HG03521 (cell line): ENCODE measurements at regions not wholly inside any gene's neighbourhood (a gene's known extent, or its start where the extent isn't known, plus 50 kb on each side); places are given as distances from the start of the nearest gene placed in this dataset.
"Not testable (repeated sequence)": the region's sequence is repeated elsewhere in the genome, so short reads cannot be mapped to it uniquely, and the experiment has no call there.

Experiments
- ATAC-seq: cut with Tn5 transposase; IDR thresholded peaks from one replicate; pipeline ENCODE4 v1.9.1; 2021; ENCODE audit warnings: mild to moderate bottlenecking, moderate library complexity; ENCODE audit not compliant: unreplicated experiment

DNA sequence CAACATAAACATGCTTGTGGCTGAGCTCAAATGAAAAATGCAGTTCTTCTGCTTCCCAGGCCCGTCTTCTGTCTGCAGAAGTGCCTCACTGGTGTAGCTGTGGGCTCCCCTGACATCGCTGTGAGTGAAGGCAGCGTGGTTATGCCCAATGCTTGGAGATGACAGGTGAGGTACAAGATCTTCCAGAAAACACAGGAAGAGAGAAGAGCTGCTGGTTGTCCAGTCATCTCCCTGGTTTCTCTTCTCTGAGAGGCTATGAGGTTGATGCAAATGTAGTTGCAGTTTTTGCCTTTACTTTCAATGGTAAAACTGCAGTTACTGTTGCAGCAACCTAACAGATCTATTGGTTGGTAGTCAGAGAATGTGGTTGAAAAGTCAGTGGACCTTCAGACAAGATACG is 223.6 kb downstream of the GATA3 start:
- no peak for ATAC-seq

GRCh38 chr10:8279598-8279997 is 225.1 kb downstream of the GATA3 start:
- no peak for ATAC-seq

DNA sequence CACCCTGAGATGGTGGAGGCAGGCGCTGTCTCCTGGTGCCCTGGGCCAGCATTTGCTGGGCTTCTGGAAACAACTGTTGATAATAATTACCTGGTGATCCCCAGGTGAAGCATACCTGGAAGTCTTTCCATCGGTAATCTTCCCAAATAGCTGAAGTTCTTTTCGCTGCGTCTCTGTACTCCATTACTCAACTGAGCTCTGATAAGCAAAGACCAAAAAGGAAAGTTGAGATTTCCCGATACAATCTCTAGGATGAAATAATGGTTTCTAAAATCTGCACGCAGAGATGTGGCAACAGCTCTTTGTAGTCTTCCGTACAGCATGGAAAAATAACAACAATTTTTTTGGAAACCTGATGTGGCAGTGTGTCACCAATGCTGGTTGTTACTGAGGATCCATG is 226.5 kb downstream of the GATA3 start:
- ATAC-seq: no peak

DNA sequence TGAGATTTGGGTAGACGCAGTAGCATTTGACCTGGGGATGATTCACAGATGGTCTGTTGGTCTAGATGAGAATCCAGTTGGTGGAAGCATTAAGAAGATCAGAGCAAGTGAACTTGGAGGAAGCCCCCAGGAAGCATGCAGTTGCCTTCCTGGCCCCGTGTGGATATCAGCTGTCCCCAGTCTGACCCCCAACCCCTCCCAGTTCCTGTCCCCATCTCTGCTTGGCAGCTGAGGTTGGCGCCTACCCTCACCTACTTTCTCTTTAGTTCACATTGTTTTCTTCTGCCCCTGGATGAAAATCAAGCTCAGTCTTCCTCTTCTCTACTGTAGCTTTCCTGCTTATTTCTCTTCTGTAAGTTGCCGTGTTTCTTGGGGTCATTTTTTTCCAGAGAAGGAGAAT is 227.9 kb downstream of the GATA3 start:
- no peak for ATAC-seq

DNA sequence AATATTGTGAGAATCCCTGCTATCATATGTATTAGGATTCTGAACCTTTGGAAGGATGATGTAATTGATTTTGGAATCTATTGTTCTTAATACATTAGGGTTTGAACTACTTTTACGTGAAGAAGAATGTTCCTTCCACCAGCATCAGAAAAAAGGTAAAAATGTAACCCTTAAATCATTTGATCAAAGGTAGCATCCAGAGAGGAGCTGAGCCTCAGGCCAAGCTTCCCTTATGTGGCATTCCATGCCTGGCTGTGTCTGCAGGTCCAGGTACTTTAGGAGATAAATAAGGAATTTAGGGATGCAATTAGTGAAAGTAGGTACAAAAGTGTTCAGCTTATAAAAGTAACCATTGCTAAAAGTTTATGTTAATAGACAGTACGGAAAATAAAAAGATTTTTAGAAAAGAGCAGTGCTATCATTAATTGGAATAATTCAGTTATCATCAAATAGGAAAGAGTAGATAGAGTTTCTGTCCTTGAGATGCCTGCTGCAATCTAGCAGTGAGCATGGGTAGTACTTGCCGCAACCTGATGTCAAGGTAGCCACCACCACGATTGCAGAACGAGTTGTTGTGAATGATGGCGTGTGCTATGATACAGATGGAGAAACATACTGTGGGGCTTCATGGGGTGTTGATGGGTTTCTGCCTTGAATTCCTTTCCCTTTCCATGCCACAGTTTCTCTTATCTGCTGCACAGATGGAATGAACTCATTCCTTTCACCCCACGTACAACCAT is 228.8 kb downstream of the GATA3 start:
- ATAC-seq: no peak

GRCh38 chr10:8283986-8284385 is 229.5 kb downstream of the GATA3 start:
- ATAC-seq: no peak

GRCh38 chr10:8285970-8286369 is 231.5 kb downstream of the GATA3 start:
- not testable (repeated sequence) for ATAC-seq

GRCh38 chr10:8288600-8288999 is 234.1 kb downstream of the GATA3 start:
- ATAC-seq: no peak

DNA sequence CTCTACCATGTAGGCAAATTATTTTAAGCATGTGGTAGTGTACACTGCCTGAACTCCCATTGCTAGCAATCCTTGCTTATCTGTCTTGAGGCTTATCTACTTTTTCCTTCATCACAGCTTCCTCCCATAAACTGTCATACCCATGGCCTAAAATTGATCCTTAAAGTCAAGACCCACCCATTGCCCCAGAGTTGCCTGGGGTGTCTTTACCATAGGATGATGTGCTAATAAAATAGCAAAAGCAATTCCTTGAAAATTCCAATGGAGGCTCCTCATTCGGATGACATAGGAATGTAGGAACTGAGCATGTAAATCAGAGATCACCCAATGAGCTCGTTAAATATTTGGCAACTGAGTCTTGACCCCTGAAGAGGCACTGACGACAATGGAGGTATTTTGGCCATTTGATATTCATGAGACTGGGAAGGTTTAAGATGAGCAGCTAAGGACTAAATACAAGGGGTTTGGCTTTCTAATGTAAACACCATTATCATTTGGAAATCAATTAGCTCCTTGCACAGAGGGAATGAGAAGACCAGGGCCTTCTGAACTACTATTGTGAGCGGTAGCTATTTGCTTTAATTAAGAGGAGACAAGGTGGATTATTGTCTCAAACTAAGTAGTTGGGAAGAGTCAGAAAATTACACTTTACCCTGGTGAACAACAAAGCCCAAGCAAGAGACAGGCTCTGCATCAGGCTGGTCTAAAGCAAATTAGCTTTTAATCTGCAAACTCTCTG is 234.9 kb downstream of the GATA3 start:
- no peak for ATAC-seq

- no peak for ATAC-seq
Measured at GRCh38 chr10:8294779-8295178, 240.3 kb downstream of the GATA3 start.

GRCh38 chr10:8295311-8295710 is 240.8 kb downstream of the GATA3 start:
- ATAC-seq: no peak

- ATAC-seq: no peak
Measured at GRCh38 chr10:8296090-8296733, 241.7 kb downstream of the GATA3 start.

DNA sequence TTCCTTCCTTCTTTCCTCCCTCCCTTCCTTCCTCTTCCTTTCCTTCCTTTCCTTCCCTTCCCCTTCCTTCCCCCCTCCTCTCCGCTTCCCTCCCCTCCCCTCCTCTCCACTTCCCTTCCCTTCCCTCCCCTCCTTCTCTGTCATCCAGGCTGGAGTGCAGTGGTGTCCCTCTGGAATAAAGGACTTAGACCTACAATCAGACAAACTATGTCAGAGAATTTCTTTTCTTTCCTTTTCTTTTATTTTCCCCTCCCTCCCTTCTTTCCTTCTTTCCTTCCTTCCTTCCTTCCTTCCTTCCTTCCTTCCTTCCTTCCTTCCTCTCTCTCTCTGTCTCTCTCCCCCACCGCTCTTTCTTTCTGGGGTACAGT is 242.2 kb downstream of the GATA3 start:
- no peak for ATAC-seq

- ATAC-seq: no peak
Measured at GRCh38 chr10:8297107-8297506, 242.6 kb downstream of the GATA3 start.

- ATAC-seq: no peak
Measured at GRCh38 chr10:8297959-8298358, 243.5 kb downstream of the GATA3 start.

DNA sequence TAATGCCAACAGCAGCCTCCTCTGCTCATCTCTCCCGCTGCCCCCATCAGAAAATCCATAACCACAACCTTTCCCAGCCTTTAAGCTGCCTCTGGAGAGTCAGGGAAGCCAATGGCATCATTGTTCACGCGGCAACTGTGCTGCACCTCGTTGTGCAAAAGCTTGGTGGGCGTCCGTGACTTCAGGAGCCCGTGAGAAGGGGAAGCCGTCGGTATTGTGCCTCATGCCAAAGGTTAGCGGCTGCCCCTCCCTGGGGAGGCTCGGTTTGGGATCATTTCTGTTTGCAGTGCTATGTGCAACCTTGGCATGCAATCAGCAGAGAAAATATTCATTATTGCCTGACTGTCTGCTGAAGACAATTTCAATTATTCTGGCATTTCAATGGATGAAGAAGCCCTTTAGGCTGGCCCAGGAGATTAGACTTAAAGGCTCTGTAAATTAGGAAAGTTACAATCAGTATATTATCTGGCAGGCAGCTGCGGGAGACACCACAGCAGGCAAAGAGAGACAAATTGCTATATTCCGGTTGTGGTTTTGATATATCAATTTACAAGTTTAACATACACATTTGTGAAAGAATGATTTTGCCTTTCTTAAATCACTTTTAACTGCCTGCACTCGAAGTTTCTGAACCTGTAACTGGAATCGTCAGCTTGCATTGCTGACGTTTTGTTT is 244.5 kb downstream of the GATA3 start:
- no peak for ATAC-seq

DNA sequence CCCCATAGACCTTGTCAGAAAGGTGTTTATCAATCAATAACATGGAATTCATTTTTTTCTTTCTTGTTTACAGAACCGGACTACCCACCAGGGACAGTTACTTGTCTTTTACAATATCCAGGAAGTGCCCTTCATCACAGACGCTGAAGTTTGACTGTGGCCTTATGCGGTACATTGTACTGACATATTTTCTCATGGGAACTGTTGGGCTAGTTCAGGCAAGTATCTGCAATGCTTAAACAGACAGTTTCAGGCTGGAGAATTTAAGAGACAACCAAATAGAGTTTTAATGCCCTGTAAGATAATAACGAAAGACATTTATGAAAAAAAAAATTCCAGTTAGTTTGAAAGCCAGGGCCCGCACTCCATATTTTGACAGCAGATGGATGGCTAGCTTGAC is 246.4 kb downstream of the GATA3 start:
- no peak for ATAC-seq

DNA sequence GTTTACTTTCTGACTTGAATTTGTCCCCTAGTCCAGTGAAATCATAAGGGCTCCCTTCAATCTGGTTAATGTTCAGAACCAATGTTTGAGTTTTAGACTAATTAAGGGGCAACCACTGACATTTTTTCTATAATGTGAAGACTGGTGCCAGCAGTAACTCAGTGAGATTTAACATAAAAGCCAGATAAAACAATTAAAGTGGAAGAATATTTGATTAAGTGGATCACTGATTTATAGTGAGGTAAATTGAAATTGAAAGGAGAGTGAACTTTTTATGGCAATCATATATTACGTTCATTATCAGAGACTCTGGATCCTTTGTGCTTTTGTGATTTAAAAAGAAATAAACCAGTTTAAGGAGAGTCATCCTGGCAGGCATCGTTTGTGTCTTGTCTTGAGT is 246.8 kb downstream of the GATA3 start:
- ATAC-seq: no peak

- ATAC-seq: no peak
Measured at GRCh38 chr10:8301831-8302230, 247.3 kb downstream of the GATA3 start.

GRCh38 chr10:8302565-8302964 is 248.1 kb downstream of the GATA3 start:
- ATAC-seq: no peak

- no peak for ATAC-seq
Measured at GRCh38 chr10:8304861-8305260, 250.4 kb downstream of the GATA3 start.
